Hematopoietic multipotent progenitor cell treated with erythropoietin and hydrocortisone succinate and interleukin-3 and kit ligand, for 6 days (in vitro differentiated cells): ENCODE measurements at regions not wholly inside any gene's neighbourhood (a gene's known extent, or its start where the extent isn't known, plus 50 kb on each side); places are given as distances from the start of the nearest gene placed in this dataset.

ENCODE experiments used
- DNase-seq: peaks from one replicate; pipeline ENCODE4 v3.0.0-alpha.2; 2015

DNA sequence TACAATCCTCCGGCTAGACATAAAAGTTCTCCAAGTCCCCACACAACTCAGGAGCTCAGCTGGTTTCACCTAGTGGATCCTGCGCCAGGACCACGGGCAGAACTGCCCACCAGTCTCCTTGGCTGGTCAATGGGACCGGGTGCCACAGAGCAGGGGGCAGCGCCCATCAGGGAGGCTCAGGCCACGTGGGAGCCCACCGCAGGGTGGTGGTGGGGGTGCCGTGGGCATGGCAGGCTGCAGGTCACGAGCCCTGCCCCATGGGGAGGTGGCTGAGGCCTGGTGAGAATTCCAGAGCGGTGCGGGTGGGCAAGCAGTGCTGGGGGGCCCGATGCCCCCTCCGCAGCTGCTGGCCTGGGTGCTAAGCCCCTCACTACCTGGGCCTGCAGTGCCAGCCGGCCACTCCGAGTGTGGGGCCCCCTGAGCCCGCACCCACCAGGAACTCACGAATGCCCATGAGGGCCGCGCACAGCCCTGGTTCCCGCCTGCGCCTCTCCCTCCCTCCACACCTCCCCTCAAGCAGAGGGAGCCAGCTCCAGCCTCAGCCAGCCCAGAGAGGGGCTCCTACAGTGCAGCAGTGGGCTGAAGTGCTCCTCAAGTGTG is 1091.9 kb upstream of the TENM4 start:
- DNase-seq: no peak

DNA sequence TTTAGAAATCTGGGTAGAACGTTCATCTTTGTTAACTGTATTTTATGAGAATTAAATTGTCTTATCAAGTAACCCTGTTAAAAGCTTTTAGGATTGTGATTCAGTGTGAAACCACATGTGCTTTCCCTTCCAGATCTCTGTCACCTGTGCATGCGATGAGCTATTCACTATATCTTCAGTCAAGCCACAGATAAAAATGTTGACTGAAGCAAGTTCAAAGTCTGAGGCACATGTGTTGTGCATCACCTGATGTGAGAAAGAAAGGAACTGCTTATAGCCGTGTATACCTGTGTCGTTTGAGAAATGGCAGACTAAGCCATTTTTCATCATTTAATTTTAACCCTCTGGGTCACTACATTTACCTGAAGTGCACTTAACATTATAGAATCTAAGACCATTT is 1088.9 kb upstream of the TENM4 start:
- DNase-seq: no peak

DNA sequence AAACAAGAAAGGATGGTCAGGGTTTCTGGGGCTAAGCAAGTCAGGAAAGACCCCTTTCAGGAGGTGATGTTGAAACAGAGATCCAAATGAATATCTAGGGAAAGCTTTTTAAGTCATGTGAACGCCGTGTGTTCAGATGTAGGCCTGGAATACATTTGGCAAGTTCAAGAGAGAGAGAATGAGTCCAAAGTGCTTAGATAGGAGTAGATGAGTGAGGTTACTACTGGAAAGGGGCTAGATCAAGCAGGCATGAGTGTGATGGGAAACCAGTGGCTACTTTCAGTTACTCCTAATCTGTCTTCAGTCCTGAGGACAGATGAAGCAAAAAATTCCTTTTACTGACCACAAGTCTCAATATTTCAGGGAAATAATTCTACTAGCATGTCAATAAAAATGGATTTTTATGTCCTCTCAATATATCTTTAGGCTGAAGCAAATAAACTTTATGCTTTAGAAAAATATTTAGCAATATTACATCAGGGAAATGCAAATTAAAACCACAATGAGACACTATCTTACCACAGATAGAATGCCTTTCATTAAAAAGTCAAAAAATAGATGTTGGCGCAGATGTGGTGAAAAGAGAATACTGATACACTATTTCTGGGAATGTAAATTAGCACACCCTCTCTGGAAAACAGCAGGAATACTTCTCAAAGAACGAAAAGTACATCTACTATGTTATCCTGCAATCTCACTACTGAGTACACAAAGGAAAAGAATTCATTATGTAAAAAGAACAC is 1085.0 kb upstream of the TENM4 start:
- no peak for DNase-seq

DNA sequence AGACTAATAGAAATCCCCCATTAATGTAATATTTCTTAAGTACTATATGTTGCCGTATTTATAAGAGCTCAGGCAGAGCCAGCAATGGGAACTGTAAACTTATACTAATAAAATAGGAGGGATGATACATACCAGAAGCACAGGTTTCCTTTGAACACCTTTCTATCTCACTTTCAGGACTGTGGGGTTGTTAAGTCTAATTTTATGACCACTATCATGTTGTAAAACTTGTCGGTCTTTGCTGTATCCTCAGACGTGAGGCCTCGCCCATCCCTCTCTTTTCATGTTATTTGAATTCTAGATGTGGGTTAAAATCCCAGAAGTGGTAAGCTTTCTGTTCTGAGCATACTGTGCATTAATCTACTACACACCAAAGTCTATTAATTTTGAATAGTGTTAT is 1083.5 kb upstream of the TENM4 start:
- DNase-seq: no peak

- no peak for DNase-seq
Measured at GRCh38 chr11:80523057-80523456, 1082.2 kb upstream of the TENM4 start.

DNA sequence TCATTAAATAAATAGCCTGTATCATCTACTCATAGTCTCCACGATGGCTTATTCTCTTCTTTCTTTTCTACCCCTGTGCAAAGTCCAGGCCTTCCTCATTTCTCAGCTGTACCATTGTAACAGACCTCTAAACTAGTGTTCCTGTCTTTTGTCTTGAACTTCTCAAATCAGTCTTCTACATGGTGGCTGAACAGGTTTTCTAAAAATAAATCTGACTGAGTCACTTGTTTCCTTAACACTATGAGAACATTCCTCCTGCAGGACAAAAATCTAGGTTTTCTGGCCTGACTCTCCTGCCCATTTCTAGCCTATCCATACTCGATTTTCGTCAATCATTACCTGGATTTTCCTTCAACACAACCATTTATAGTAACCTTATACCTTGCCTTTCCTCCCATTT is 1080.8 kb upstream of the TENM4 start:
- DNase-seq: no peak

DNA sequence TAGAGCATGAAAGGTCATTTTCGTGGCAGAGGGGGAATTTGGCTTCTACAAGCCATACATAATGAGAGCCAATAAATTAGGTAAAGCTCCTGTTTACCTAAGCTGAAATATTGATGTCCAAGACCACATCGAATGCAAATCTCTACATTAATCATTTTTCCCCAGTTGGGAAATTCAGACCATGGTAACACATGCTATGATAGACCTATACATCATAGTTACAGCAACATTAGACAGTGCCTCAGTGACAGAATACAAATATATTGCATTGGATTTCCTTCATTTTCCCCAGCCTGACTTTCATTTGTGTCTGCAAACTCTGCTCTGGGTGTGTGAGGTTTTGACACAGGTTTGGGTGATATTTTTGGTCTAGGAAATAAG is 1079.7 kb upstream of the TENM4 start:
- DNase-seq: no peak

DNA sequence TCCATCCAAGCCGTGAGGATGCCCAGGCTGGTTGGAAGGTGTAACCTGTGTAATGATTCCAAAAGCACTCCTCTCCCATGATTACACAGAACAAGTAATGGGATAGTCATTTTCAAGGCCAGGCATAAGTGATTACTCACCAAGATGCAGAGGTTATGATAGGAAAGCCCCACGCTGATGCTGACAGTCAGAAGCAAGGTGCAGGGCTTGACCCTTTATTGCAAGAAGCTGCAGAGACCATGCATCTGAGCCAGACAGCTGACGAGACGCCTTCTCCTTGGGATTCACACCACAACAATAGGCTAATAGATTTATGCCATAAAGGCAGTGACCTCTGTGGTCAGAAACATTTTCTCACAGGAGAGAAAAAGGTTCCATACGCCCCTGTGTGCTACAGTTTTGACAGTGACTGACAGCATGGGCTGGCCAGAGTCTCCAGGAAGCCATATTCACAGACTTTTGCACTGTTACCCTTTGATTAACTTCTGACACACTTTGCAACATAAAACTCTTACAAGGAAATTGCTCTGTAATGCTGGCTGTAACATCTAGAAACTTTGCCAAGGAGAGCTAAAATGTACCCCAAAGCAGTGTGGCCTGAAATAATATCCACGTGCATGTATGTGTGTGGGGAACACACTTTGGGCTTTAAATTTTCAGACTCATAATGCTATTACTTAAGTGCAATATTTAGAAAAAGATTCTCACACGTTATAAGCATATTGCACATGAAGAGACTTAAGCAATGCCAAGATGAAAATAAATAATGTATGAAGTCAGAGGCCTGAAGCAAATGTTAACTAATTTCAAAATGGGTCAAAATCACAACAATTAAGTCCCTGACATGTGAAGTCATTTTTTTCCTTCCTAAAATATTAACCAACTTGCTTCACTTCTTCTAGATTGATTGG is 1079.0 kb upstream of the TENM4 start:
- no peak for DNase-seq

DNA sequence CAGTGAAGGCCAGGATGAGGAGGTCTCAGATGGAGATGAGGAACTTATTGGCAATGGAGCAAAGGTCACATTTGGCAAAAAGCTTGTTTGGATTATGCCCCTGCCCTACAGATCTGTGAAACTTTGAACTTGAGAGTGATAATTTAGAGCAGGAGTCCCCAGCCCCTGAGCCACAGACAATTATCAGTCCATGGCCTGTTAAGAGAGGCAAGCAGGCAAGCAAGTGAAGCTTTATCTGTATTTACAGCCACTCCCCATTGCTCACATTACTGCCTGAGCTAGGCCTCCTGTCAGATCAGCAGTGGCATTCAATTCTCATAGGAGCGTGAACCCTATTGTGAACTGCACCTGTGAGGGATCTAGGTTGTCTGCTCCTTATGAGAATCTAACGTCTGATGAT is 1076.9 kb upstream of the TENM4 start:
- no peak for DNase-seq

- DNase-seq: no peak
Measured at GRCh38 chr11:80515097-80515496, 1074.3 kb upstream of the TENM4 start.

- no peak for DNase-seq
Measured at GRCh38 chr11:80512491-80512890, 1071.7 kb upstream of the TENM4 start.

DNA sequence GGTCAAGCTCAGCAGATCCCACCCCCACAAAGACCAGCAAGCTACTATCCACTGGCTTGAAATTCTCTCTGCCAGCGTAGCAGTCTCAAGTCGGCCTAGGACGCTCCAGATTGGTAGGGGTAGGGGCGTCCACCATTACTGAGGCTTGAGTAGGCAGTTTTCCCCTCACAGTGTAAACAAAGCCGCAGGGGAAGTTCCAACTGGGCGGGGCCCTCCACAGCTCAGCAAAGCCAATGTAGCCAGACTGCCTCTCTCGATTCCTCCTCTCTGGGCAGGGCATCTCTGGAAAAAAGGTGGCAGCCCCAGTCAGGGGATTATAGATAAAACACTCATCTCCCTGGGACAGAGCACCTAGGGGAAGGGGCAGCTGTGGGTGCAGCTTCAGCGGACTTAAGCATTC is 1064.9 kb upstream of the TENM4 start:
- DNase-seq: no peak

GRCh38 chr11:80503990-80504389 is 1063.2 kb upstream of the TENM4 start:
- no peak for DNase-seq

- DNase-seq: no peak
Measured at GRCh38 chr11:80502511-80502910, 1061.7 kb upstream of the TENM4 start.

GRCh38 chr11:80495116-80495515 is 1054.3 kb upstream of the TENM4 start:
- no peak for DNase-seq

GRCh38 chr11:80487952-80488351 is 1047.1 kb upstream of the TENM4 start:
- DNase-seq: no peak

- DNase-seq: no peak
Measured at GRCh38 chr11:80486678-80487077, 1045.8 kb upstream of the TENM4 start.

DNA sequence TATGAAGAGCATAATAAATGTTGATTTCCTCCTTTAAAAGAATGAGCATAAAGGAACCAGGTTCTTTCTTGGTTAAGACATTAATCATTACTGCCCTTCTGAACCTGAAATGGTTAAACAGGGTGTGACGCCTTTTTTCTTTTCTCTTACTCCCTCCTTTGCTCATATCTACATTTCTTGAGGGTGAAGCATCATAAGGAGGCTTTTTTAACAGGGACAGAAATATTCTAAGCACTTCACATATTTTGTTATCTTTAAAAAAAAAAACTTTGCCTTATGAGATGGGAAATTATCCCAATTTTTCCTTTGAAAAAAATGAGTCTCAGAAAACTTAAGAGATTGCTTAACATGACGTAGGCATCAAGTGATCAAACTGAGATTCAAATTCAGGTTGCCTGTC is 1036.3 kb upstream of the TENM4 start:
- DNase-seq: no peak

DNA sequence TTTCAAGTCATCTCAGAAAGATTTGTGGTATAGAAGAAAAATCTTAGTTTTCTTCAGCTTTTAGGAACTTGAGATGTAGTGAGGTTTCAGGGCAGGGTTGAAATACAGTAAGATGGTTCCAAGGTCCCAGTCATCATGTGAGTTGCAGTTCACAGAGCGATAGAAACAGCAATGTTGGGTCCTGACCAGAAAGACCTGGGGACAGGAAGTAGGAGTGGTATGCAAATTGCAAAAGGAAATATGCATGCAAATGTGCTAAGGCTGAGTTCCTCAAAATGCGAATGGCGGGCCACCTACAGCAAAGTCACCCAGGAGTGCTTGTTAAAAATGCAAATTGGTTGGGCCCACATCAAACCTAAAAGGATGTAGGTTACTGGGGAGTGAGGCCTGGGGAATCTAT is 1032.7 kb upstream of the TENM4 start:
- no peak for DNase-seq

- no peak for DNase-seq
Measured at GRCh38 chr11:80469871-80470270, 1029.0 kb upstream of the TENM4 start.

GRCh38 chr11:80466570-80466969 is 1025.7 kb upstream of the TENM4 start:
- no peak for DNase-seq

- no peak for DNase-seq
Measured at GRCh38 chr11:80462211-80462610, 1021.4 kb upstream of the TENM4 start.

GRCh38 chr11:80458376-80458775 is 1017.5 kb upstream of the TENM4 start:
- DNase-seq: no peak

DNA sequence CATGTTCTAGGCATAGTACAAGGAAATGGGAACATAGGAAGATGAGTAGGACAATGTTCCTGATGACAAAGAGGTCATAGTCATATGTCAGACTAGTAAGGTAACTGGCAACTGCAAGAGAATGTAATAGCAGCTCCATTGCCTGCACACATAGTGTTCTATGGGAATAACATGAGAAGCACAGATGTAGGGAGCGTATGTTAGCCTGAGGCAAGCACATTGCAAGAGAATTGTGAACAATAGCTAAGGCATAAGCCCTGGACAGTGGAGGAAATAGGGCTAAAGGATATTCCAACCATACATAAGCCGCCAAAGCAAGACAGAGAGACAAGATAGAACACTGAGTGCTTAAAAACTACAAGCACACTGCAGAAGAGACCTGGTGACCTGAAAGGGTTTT is 1017.0 kb upstream of the TENM4 start:
- no peak for DNase-seq
